GM19023 (cell line): ENCODE measurements at regions not wholly inside any gene's neighbourhood (a gene's known extent, or its start where the extent isn't known, plus 50 kb on each side); places are given as distances from the start of the nearest gene placed in this dataset.
"Not testable (repeated sequence)": the region's sequence is repeated elsewhere in the genome, so short reads cannot be mapped to it uniquely, and the experiment has no call there.

Experiments
- ATAC-seq: cut with Tn5 transposase; IDR thresholded peaks from one replicate; pipeline ENCODE4 v1.9.1; 2021; ENCODE audit warnings: mild to moderate bottlenecking, moderate library complexity; ENCODE audit not compliant: unreplicated experiment

DNA sequence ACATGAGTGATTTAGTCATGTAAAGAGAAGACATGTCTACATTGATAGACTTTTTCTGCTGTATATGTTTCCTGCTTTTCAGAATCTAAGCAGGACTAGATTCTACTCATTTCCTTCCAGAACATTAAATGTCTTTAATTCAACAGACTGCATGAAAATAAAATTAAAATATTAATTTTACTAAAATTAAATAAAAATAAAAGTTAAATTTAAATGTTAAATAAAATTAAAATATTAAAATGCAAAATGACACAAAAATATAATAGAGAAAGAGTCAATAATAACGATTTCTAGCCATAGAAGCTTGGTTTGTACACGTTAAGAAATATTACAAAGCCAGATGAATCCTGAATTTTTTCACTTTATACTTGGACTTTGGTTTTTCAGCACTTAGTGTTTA, 552.8 kb upstream of the NR5A2 start:
- no peak for ATAC-seq

DNA sequence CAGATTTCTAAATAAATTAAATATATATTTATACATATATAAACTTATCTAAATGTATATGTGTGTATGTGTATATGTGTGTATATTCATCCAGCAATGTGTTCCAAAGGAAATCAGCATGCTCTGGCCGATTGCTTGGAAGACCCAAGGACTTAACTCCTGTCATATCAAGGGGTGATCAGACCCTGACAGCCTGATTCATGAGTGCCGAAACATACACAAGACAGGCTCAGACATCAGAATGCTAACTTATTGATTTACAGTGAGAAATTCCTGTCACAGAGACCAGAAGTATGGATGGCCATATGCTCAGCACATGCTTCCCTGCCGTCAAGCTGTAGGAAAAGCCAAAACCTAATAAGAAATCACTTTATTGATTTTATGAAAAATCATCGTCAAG, 545.1 kb upstream of the NR5A2 start:
- no peak for ATAC-seq

DNA sequence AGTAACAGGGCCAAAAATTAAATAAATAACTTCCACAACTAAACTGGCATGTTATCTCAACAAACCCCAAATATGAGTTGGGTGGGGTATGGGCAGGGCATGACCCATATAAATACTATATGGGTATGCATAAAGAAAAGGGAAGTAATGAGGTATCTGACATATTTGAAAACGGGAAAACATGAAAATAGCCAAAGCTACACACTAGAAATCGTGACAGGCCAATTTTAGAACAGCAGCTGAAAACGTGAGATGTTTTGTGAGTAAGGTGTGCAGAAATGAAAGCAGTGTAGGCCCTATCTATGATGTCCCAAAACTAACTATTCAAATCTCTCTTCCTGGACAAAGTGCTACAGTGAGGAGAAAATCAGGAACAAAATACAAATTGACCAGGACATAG, 537.9 kb upstream of the NR5A2 start:
- no peak for ATAC-seq

DNA sequence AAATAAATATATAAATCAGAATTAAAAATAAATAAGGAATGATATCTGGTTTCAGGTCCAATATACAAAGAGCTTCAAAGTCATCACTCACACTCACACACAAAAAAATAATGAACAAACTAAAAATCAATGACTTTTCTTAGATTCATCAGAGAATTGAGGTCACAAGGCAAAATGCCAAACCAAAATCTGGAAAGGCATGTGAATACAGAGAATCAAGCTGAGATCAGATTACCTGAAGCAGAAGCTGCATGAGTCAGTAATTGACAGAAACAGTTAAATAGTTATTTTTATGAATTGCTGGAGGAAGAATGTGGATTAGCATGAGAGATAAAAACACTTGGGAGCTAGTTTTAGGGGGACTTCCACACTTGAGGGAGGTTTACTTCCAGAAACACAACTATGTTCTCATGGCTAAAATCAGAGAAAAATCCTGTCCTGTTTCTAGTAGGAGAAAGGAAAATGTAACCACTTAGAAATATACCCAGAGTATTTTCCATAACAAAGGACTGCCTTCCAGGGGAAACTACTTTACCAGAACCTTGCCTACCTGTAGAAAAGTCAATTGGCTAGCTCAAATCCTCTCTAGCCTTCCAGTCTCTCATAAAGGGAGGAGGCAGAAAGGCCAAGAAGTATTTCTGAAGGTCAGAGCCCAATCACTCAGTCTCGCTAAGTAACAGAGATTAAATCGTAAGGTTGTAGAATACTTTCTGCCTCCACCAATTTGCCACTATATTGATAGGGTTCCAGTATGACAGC, 536.6 kb upstream of the NR5A2 start:
- no peak for ATAC-seq

DNA sequence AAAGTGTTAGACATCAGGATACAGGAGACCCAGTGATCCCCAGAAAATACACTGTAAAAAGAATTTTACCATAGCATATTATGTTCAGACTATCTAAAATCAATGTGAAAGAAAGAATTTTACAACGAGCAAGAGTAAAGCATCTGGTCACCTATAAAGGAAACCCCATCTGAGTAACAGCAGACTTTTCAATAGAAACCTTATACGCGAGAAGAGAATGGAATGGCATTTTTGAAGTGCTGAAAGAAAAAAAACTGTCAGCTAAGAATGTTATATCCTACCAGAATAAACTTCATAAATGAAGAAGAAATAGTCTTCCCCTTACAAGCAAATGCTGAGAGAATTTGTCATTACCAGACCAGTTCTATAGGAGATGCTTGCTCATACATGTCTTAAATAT, 532.1 kb upstream of the NR5A2 start:
- ATAC-seq, result no peak

DNA sequence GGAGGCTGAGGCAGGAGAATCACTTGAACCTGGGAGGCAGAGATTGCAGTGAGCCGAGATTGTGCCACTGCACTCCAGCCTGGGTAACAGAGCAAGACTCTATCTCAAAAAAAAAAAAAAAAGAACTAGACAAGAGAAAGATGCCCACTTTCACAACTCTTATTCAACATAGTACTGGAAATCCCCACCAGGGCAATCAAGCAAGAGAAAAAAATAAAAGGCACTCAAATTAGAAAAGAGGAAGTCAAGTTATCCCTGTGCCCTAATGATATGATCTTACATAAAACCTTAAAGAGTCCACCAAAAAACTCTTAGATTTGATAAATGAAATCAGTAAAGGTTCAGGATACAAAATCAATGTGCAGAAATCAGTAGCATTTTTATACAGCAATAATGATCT, 528.7 kb upstream of the NR5A2 start:
- ATAC-seq, result not testable (repeated sequence)

DNA sequence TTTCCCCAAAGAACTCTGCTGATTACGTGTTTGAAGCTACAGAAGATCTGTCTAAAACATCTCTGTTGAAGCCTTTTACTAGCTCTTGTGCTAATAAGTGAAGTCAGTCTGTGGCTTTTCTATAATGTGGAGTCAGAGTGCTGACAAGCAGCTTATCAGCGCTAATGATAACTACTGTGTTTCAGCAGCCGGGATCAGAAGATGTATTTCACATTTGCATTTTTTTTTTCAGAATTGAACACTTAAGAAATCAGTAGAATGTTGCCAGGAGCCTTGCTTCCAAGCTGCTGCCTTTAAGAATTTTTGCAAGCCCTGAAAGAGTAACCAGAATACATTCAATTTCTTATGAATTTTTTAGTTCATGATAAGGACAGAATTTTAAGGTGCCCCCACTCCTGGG, 519.4 kb upstream of the NR5A2 start:
- no peak for ATAC-seq

DNA sequence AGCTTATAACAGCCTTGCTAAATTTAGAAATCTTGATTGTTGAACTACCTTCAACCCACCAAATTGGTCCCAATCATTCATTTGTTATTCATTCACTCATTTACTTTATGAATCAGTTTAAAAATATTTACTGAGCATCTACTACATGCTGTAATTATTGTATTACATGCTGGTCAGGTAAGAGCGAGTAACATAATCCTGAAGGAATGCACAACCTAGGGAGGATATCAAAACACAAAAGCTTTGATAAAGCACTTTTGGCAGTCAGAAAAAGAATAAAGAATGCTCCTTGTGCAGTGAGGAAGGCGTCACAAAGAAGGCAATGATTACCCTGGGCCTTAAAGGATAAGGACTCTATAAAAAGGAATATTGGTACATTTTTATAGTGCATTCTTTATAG, 518.9 kb upstream of the NR5A2 start:
- no peak for ATAC-seq

DNA sequence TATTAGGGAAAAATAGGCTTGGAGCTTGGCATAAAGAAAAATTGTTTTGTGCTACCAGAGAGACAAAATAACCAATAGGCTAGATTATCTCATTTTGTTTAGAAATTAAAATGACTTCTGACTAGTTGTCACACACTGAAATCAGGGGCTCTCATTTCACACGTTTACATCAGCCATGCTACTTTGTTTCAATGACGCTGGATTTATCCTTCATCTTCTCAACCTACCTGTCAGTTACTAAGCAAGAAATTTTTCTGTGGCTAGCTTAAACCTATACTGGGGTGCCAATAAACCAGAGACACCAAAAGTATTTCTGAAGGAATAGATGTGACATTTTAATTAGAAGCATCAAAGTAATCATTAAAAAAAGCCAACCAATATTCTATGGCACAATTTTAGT, 518.1 kb upstream of the NR5A2 start:
- ATAC-seq, result no peak

DNA sequence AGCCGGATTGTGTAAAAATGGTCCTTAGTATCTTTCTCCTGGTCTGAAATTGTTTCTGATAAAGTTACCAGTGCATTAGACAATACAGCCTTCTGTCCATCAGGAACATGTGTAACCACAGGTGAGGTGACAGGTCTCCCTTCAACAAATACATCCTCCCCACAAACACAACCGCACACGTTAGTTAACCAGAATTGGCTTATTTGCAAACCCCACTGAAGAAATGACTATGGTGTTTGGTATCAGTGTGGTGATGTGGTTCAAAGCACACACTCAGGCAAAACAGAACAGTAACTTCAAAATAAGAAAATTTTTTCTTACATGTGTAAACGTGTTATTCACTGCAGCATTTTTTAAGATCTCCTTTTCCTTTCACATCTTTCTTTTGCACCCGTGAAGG, 517.2 kb upstream of the NR5A2 start:
- peak; percentile 79 for ATAC-seq

DNA sequence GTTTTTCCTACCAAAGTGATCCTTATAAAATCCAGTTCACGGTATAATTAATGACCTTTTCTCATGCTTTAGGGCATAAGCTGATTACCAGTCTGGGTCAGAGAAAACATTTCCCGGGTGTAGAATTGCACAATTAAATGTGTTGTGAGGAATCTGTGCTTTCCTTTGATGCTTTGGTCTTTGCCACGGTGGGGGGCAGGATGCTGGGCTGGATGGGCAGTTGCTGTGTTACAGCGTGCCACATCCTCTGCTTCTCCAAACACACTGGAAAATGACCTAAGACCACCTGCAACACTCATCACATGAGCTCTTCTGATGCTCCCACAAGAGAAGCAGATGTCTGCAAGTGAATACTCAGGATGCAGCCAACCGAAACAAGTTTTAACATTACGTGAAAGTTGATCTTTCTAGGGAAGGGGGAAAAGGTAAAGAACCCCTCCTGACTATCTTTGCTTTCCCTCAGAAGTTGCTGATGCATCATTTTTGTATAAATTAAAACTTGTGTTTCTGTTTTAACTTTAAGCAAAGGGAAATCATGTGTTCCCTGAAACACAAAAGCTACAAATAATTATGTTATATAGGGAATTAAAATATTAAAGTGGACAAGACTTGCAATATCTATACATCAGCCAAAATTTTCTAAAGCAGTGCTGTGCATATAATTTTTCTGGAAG, 515.3 kb upstream of the NR5A2 start:
- ATAC-seq, result no peak

DNA sequence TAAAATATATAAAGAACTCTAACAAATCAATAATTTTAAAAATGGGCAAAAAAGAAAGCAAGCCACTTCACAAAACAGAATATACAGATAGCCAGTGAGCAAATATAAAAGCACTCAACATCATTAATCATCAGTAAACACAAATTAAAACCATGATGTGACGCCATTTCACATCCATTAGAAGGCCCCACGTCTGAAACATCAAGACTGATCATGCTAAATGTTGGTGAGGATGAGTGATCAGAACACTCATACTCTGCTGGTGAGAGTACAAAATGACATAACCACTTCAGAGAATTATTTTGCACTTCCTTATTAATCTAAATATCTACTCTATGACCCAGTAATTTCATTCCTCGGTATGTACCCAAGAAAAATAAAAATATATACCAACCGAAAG, 512.2 kb upstream of the NR5A2 start:
- ATAC-seq, result no peak

DNA sequence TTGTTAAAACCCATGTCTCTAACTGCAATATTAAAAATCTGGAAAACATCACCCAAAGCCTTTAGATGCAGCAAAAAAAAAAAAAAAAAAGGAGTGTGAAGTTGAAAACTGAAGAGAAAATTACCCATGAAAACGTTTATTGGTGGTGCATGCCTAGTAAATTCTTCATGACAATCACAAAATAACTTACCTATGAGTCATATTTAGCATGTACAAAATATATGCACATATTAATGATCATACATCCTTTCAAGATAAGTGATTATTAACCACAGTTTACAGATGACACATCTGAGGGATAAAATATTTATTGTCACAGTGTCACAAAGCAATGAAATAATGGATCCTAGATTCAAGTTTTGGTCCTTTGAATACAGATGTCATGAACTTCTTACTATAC, 505.2 kb upstream of the NR5A2 start:
- ATAC-seq, result no peak

DNA sequence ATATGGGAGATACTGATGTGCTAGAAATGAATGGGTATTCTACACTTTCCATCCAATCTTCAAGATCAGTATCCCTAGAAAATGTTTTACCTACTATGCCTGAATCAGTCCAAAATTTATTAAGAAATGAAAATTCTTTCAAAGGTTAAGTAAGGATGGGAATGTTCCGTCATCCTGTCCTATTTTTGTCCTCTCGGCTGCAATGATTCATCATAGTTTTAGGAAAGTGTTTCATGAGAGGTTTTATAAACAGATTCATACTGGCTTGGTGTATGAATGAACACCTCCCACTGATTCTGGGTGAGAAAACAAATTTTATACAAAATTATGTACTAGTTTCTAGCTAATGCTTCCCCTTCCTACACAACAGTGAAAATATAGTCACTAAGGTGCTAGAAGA, 504.6 kb upstream of the NR5A2 start:
- no peak for ATAC-seq

DNA sequence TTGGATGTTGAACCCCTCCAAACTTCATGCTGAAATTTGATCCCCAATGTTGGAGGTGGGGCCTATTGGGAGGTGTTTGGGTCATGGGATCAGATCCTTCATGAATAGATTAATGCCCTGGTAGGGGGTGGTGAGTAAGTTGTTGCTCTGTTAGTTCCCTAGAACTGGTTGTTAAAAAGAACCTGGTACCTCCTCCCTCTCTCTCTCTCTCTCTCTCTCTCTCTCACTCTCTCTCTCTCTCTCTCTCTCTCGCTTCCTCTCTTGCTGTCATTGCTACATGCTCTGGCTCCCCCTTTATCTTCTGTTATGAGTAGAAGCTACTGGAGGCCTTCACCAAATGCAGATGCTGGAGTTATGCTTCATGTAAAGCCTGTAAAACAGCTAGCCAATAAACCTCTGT, 498.2 kb upstream of the NR5A2 start:
- no peak for ATAC-seq

DNA sequence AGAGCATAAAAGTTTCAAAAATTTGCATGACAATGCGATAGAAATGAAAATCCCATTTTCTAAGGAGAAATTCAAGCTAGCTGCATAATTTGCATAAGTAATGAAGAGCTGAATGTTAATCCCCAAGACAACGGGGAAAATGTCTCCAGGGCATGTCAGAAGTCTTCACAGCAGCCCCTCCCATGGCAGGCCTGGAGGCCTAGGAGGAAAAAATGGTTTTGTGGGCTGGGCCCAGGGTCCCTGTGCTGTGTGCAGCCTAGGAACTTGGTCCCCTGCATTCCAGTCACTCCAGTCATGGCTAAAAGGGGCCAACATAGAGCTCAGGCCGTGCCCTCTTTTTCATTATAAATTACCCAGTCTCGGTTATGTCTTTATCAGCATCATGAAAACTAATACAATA, 494.1 kb upstream of the NR5A2 start:
- not testable (repeated sequence) for ATAC-seq

DNA sequence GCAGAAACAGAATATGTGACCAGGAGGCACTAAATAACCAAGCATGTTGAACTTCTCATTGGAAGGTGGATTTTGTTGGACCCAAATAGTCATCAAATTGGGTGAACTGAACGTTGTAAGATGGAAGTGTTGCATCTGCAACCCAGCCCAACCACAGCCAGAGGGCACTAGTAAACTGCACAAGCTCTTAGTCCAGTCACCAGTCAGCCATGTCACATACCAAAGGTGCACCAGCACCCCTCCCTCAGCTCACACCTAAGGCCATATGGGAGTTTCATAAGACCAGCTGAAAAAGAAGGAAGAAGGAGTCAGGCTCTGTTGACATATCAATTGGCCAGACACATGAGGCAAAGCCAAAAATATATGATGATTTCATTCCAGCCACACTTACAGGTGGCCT, 481.7 kb upstream of the NR5A2 start:
- no peak for ATAC-seq

DNA sequence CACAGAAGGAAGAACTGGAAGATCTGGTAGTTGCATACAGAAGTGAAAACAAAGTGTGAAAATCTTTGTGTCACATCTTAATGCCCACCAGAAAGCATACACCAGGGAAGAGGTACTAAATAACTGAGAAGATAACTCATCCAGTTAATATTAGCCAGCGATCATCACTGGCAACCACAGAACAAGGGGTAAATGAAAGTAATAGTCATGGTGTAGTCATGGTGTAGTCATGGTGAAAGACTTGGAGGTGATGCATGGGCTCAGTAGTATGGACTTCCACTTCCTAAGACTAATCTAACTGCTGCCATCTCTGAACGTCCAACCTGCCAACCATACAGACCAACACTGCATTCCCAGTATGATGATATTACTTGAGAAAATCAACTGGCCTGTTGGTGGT, 481.2 kb upstream of the NR5A2 start:
- ATAC-seq, result no peak

DNA sequence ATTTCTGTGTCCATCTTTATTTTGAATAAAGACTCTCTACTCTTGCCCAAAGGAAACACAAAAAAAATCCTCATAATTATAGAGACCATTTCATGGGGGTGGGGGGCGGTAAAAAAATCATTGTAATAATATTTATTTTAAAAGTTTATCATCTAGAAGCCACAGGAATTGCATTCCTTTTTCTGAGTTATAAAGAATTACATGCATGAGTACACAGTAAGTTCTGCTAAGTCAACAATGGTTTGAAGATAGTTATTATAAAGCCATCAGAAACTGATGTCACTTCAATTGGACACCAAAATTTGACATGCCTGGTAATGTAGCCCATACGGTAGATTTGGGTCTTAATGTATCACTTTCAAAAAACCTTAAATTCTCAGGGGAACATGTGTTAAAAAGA, 478.1 kb upstream of the NR5A2 start:
- ATAC-seq, result no peak

DNA sequence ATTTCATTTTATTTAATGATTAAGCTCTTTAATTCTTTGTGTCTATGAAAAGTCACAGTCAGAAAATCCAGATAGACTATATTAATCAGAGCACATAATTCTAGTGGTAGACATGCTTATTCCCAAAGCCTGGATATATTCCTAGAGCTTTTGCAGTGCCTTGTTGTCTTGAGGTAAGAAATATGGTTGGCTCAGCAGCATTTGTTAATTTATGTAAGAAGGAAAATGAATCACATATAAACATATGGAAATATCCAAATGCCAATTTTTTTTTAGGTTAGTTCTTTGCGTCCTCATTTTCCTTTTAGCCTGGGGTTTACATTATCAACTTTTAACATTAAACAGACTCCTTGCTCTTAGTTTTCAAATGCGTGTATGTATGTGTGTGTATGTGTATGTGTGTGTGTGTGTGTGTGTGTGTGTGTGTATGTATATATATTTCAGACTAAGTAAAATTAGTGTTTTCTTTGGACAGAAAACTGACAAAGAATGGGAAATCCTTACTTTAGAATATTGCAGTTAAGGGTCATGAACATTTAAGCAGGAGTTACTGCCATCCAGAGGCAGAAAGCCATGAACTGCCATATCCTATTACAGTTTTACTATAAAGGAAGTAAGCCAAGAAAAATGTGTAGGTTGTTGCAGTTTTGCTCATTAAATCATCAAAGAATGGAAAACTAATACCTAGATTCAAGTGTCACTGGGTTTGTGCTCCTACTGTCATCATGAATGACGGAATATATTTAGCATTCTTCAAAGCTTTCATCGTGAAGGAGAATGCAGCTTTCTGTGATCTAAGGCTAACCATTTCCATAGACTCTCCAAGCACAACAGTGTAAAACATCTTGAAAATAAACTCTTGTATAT, 477.1 kb upstream of the NR5A2 start:
- no peak for ATAC-seq

DNA sequence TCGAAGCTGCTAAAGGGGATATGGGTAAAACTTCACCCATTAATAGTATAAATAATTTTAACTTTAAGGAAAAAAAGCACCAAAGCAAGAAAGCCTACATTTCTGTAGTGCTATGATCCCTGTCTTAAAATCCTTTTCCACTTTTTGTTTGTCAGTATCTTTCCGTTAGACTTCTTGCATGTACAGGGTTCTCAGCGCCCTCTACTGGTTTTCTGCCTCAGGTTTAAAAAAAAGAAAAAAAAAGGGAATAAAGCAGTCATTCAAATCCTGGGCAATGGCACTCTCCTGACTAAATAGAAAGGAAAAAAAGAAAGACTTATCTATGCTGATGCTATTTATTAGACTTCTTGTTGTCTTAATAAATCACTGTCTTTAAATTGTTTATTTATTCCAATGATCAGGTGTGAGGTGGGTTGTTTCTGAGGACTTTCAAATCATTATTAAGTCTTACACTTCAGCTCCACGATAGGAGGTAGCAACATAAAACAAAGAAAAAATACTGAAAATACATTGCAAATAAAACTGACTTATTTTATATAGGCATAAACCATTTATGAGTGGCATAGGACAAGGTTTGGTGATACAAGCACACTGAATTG, 475.4 kb upstream of the NR5A2 start:
- no peak for ATAC-seq
